ENCODE measurements at regions not wholly inside any gene's neighbourhood (a gene's known extent, or its start where the extent isn't known, plus 50 kb on each side); places are given as distances from the start of the nearest gene placed in this dataset.

DNA sequence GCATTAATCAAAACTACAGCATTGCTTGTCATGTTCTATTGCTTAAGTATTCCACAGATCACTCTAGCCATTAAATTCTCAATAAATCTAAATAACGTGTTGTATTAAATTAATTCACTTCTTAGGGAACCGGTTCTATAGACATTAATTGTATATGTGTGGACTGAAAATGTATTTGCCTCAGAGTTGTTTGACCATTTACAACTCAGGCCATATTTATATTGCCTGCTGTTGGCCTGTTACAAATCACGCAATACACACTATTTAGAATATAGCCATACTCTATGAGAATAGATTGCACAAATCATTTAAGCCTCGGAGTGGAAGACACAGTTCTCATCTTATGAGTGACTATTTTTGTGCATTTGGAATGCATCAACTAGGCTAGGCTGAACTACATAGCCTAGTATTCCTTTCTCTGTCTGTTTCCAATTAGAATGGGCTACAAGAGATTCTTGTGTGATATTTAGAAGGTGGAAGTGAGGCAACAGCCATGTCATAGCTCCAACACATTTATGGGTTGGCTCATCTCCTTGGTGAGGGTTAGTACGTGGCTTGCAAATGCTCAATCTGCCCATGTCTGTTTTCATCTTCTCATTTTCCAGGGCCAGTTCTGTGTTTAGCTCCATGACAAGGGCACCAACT is 1116.1 kb downstream of the PCDH9 start:
- in situ Hi-C loops (cut with MboI; ENCODE audit: low sequenced_read_pairs in 4 of 4), result no loop called here
- DNase-seq, result no peak
- no peak overlapping the region for H3K27ac ChIP-seq
- no peaks in the 10 kb centered on the region for H3K27me3 ChIP-seq
- TF ChIP-seq POLR2A (IDR thresholded peaks at IDR 0.05), result no peak
- TF ChIP-seq, protein P1, sequence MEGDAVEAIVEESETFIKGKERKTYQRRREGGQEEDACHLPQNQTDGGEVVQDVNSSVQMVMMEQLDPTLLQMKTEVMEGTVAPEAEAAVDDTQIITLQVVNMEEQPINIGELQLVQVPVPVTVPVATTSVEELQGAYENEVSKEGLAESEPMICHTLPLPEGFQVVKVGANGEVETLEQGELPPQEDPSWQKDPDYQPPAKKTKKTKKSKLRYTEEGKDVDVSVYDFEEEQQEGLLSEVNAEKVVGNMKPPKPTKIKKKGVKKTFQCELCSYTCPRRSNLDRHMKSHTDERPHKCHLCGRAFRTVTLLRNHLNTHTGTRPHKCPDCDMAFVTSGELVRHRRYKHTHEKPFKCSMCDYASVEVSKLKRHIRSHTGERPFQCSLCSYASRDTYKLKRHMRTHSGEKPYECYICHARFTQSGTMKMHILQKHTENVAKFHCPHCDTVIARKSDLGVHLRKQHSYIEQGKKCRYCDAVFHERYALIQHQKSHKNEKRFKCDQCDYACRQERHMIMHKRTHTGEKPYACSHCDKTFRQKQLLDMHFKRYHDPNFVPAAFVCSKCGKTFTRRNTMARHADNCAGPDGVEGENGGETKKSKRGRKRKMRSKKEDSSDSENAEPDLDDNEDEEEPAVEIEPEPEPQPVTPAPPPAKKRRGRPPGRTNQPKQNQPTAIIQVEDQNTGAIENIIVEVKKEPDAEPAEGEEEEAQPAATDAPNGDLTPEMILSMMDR (IDR thresholded peaks at IDR 0.05 in 4 of 5, conservative IDR thresholded peaks at IDR 0.05 in 1 of 5), result no peak
- H3K4me3 ChIP-seq, result no peak overlapping the region
- no peaks in the 10 kb centered on the region for H3K4me1 ChIP-seq
- intact Hi-C loops (cut with DNase I; ENCODE audit: low total_unique reads), result no loop called here
- no peaks in the 10 kb centered on the region for H3K36me3 ChIP-seq
- no peaks in the 10 kb centered on the region for H3K9me3 ChIP-seq
- no peak for ATAC-seq

DNA sequence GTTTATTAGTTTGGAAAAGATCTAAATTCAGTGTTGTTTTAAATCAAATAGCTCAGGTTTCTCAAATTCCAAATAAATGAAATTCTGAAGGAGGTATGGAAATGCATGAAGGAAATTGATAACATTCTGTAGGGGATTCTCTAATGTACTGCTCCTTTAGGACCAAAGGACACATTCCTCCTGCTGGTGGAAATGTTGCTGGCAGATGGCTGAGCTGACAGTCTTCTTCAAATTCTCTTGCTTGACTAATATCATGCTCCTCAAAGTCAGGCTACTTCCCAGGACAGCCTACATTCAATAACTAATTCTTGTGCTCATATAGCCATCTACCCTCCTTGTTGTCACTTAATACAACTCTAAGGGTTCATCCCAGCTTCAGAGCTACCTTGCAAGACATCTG is 1118.5 kb downstream of the PCDH9 start:
- Histone ChIP-seq H3K4me1 (no peaks in the 10 kb centered on the region), H3K27ac (no peak overlapping the region), H3K27me3 (no peaks in the 10 kb centered on the region), H3K9me3 (no peaks in the 10 kb centered on the region), H3K36me3 (no peaks in the 10 kb centered on the region), H3K4me3 (no peak overlapping the region)
- DNase-seq (no peak), ATAC-seq (no peak)
- in situ Hi-C loops (cut with MboI; ENCODE audit: low sequenced_read_pairs in 4 of 4) (no loop called here), intact Hi-C loops (cut with DNase I; ENCODE audit: low total_unique reads) (no loop called here)
- TF ChIP-seq, protein P1 (IDR thresholded peaks at IDR 0.05 in 4 of 5, conservative IDR thresholded peaks at IDR 0.05 in 1 of 5), result no peak
- TF ChIP-seq POLR2A (IDR thresholded peaks at IDR 0.05), result no peak

DNA sequence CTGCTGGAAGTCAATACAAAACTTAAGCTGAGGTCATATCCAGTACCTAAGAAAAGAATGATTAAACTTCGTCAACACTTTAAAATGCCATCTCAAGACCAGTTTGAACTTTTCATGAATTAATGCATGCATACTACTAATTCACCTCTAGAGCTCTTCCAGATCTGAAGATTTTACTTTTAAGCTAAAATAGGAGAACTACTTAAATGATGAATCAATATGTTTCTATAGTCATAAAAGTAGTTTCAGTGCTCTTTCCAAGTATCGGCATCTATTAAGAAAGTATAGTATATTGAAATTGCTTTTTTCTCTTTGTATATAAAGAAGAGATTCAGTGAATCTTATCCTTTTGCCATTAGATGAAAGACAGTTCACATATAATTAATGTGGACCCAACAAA is 1123.9 kb downstream of the PCDH9 start:
- ATAC-seq, result no peak
- in situ Hi-C loops (cut with MboI; ENCODE audit: low sequenced_read_pairs in 4 of 4) (no loop called here), intact Hi-C loops (cut with DNase I; ENCODE audit: low total_unique reads) (no loop called here)

DNA sequence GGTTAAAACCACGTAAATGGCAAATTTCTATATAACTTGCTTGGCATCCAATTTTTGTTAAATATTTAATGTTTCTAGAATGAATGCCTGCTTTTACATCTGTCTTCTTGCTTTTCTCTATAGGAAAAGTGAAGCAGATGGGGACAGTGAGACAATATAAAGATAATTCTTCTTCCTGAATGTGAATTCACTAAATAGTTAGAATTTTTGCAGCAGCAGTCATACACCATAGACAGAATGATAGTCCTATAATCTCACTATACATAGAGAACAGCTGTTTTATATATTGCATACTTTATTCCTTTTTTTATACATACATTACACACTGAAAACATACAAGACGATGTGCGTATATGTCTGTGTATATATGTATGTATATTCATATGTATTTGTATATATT is 1127.3 kb downstream of the PCDH9 start:
- TF ChIP-seq, protein P1 (IDR thresholded peaks at IDR 0.05 in 4 of 5, conservative IDR thresholded peaks at IDR 0.05 in 1 of 5), result no peak
- no peak for TF ChIP-seq POLR2A (IDR thresholded peaks at IDR 0.05)
- H3K4me1 ChIP-seq, result no peaks in the 10 kb centered on the region
- H3K9me3 ChIP-seq, result no peaks in the 10 kb centered on the region
- DNase-seq (no peak), ATAC-seq (no peak)
- no peak overlapping the region for H3K27ac ChIP-seq
- H3K4me3 ChIP-seq, result no peak overlapping the region
- H3K36me3 ChIP-seq, result no peaks in the 10 kb centered on the region
- H3K27me3 ChIP-seq, result no peaks in the 10 kb centered on the region
- intact Hi-C loops (cut with DNase I; ENCODE audit: low total_unique reads), result no loop called here
- in situ Hi-C loops (cut with MboI; ENCODE audit: low sequenced_read_pairs in 4 of 4), result no loop called here

More for the DNA sequence above, 1123.9 kb downstream of the PCDH9 start:
- H3K4me1 ChIP-seq, result no peaks in the 10 kb centered on the region
- H3K27me3 ChIP-seq, result no peaks in the 10 kb centered on the region
- TF ChIP-seq, protein P1 (IDR thresholded peaks at IDR 0.05 in 4 of 5, conservative IDR thresholded peaks at IDR 0.05 in 1 of 5), result no peak
- TF ChIP-seq POLR2A (IDR thresholded peaks at IDR 0.05), result no peak
- H3K36me3 ChIP-seq, result no peaks in the 10 kb centered on the region
- H3K9me3 ChIP-seq, result no peaks in the 10 kb centered on the region
- no peak overlapping the region for H3K4me3 ChIP-seq
- DNase-seq, result no peak
- H3K27ac ChIP-seq, result no peak overlapping the region

DNA sequence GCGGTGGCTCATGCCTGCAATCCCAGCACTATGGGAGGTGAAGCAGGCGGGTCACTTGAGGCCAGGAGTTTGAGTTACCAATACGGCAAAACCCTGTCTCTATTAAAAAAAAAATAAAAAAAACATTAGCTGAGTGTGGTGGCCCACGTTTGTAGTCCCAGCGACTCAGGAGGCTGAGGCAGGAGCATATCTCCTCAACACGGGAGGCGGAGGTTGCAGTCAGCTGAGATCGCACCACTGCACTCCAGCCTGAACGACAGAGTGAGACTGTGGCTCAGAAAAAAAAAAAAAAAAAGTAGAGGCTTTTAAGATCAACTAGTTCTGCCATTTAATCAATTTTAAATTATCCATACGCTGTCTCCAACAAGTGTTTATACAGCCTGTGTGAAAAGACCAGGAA is 1130.3 kb downstream of the PCDH9 start:
- TF ChIP-seq, protein P1 (IDR thresholded peaks at IDR 0.05 in 4 of 5, conservative IDR thresholded peaks at IDR 0.05 in 1 of 5), result no peak
- no peak for TF ChIP-seq POLR2A (IDR thresholded peaks at IDR 0.05)
- ATAC-seq (no peak), DNase-seq (no peak)
- intact Hi-C loops (cut with DNase I; ENCODE audit: low total_unique reads), result no loop called here
- H3K9me3 ChIP-seq, result no peaks in the 10 kb centered on the region
- H3K4me3 ChIP-seq, result no peak overlapping the region
- in situ Hi-C loops (cut with MboI; ENCODE audit: low sequenced_read_pairs in 4 of 4), result no loop called here
- no peaks in the 10 kb centered on the region for H3K4me1 ChIP-seq
- H3K27ac ChIP-seq, result no peak overlapping the region
- H3K27me3 ChIP-seq, result no peaks in the 10 kb centered on the region
- H3K36me3 ChIP-seq, result no peaks in the 10 kb centered on the region

All from gastrocnemius medialis (tissue), 4 donors.